ENCODE measurements at regions not wholly inside any gene's neighbourhood (a gene's known extent, or its start where the extent isn't known, plus 50 kb on each side); places are given as distances from the start of the nearest gene placed in this dataset.

DNA sequence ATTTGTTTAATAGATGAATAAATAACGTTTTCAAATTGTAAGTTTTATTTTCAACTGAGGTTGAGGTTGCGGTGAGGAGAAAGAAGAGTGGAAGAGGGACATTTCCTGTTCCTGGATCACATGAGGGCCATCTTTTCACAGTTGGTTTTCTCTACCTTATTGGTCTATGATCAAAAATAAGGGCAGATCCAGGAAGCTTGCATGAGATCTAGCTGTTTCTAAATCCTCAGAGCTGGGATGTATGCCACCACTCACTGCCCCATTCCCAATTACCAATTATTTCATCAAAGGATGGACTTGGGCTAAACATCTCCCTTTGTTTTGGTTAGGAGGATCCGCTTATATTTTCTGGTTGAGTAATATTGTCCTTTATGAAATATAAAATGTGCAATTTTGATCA, 104.8 kb upstream of the TLL1 start:
- H3K27me3 ChIP-seq (ENCODE audit: control insufficient read depth, insufficient read depth, low read length), result no peaks in the 10 kb centered on the region

DNA sequence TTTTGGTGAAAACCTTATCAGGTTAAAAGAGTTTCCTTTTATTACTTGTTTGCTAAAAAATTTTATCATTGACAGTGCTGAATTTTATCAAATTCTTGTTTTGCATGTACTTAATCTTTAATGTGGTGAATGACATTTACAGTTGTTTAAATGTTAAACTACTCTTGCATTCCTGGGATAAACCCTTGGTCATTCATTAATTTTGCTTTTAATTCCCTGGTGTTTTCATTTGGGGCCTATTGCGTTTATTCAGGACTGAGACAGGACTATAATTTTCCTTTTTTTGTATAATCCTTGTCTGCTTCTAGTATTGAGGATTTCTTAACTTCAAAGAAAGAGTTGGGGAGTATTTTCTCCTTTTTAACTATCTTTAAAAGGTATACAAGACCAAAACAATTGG, 98.7 kb upstream of the TLL1 start:
- intact Hi-C loops (cut with DNase I), result no loop called here
- no peak overlapping the region for H3K9ac ChIP-seq (ENCODE audit: low read length in 3 of 3)
- peaks cover 0 to 5% (median 2%) of the 10 kb centered on the region in 3 donors for H3K9me3 ChIP-seq (ENCODE audit: control insufficient read depth in 2 of 3, insufficient read depth in 1 of 3, low read length in 3 of 3)
- DNase-seq (peak in 1 of 5 donors; percentile 19), FAIRE-seq (peak; percentile 46)
- H3K36me3 ChIP-seq (ENCODE audit: control insufficient read depth in 2 of 3, insufficient read depth in 3 of 3, low read length in 3 of 3), result no peaks in the 10 kb centered on the region
- no peaks in the 10 kb centered on the region for H3K4me1 ChIP-seq (ENCODE audit: control insufficient read depth in 2 of 3, insufficient read depth in 2 of 3, low read depth in 1 of 3, low read length in 3 of 3)
- H3K4me3 ChIP-seq (ENCODE audit: low read length in 3 of 3), result no peak overlapping the region
- H3K27ac ChIP-seq (ENCODE audit: low read depth in 2 of 2, low read length in 2 of 2), result no peak overlapping the region
- no peaks in the 10 kb centered on the region for H3K27me3 ChIP-seq (ENCODE audit: control insufficient read depth, insufficient read depth, low read length)
- TF ChIP-seq, protein P1, sequence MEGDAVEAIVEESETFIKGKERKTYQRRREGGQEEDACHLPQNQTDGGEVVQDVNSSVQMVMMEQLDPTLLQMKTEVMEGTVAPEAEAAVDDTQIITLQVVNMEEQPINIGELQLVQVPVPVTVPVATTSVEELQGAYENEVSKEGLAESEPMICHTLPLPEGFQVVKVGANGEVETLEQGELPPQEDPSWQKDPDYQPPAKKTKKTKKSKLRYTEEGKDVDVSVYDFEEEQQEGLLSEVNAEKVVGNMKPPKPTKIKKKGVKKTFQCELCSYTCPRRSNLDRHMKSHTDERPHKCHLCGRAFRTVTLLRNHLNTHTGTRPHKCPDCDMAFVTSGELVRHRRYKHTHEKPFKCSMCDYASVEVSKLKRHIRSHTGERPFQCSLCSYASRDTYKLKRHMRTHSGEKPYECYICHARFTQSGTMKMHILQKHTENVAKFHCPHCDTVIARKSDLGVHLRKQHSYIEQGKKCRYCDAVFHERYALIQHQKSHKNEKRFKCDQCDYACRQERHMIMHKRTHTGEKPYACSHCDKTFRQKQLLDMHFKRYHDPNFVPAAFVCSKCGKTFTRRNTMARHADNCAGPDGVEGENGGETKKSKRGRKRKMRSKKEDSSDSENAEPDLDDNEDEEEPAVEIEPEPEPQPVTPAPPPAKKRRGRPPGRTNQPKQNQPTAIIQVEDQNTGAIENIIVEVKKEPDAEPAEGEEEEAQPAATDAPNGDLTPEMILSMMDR (IDR thresholded peaks at IDR 0.05; ENCODE audit: borderline replicate concordance, extremely low read depth, insufficient read depth), result no peak

More for the DNA sequence above, 104.8 kb upstream of the TLL1 start:
- no peak overlapping the region for H3K9ac ChIP-seq (ENCODE audit: low read length in 3 of 3)
- no peaks in the 10 kb centered on the region for H3K9me3 ChIP-seq (ENCODE audit: control insufficient read depth in 2 of 3, insufficient read depth in 1 of 3, low read length in 3 of 3)
- no peak overlapping the region for H3K4me3 ChIP-seq (ENCODE audit: low read length in 3 of 3)
- no peak for FAIRE-seq
- H3K36me3 ChIP-seq (ENCODE audit: control insufficient read depth in 2 of 3, insufficient read depth in 3 of 3, low read length in 3 of 3), result no peaks in the 10 kb centered on the region
- TF ChIP-seq, protein P1 (IDR thresholded peaks at IDR 0.05; ENCODE audit: borderline replicate concordance, extremely low read depth, insufficient read depth), result no peak
- intact Hi-C loops (cut with DNase I), result no loop called here
- H3K27ac ChIP-seq (ENCODE audit: low read depth in 2 of 2, low read length in 2 of 2), result no peak overlapping the region
- no peak for DNase-seq
- H3K4me1 ChIP-seq (ENCODE audit: control insufficient read depth in 2 of 3, insufficient read depth in 2 of 3, low read depth in 1 of 3, low read length in 3 of 3), result peaks cover 0 to 6% (median 2%) of the 10 kb centered on the region in 3 donors

DNA sequence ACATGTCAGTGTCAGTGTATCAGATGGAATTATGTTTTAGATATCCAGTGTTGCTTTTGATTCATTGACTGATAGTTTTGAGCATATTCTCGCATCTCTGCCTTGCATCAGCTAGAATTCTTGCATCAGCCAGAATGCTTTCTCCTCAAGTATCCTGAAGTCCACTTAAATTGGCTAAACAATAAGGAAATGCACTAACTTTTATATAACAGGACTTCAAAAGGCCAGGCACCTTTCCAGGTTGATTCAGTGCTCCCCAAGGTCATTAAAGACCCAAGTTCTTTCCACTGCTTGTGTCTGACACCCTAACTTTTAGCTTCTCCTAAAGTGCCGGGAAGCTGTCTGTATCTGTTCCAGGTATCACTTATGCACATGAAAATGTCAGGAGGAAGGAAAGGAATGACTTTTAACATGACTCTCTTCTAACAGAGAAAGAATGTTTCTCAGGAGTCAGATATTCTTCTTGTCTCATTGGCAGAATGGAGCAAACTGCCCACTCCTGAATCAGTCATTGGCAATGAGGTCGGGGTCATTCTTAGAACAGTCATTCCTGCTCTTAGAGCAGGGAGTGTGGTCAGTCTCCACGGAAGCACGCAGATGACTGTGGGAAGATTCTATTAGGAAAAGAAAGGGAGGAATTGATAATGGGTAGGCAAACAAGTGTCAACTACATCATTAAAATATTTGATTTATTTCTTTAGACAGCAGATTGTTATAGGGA, 92.9 kb upstream of the TLL1 start:
- FAIRE-seq (no peak), DNase-seq (no peak)
- Histone ChIP-seq H3K36me3 (ENCODE audit: control insufficient read depth in 2 of 3, insufficient read depth in 3 of 3, low read length in 3 of 3) (no peaks in the 10 kb centered on the region), H3K4me3 (ENCODE audit: low read length in 3 of 3) (no peak overlapping the region), H3K9me3 (ENCODE audit: control insufficient read depth in 2 of 3, insufficient read depth in 1 of 3, low read length in 3 of 3) (peaks cover 0 to 5% (median 2%) of the 10 kb centered on the region in 3 donors), H3K4me1 (ENCODE audit: control insufficient read depth in 2 of 3, insufficient read depth in 2 of 3, low read depth in 1 of 3, low read length in 3 of 3) (peaks cover 0 to 2% (median 0%) of the 10 kb centered on the region in 3 donors), H3K27me3 (ENCODE audit: control insufficient read depth, insufficient read depth, low read length) (no peaks in the 10 kb centered on the region), H3K27ac (ENCODE audit: low read depth in 2 of 2, low read length in 2 of 2) (no peak overlapping the region), H3K9ac (ENCODE audit: low read length in 3 of 3) (no peak overlapping the region)
- intact Hi-C loops (cut with DNase I), result no loop called here
- TF ChIP-seq, protein P1 (IDR thresholded peaks at IDR 0.05; ENCODE audit: borderline replicate concordance, extremely low read depth, insufficient read depth), result no peak

Data from kidney (tissue), 13 donors.